Smooth muscle cell (in vitro differentiated cells): ENCODE measurements at regions not wholly inside any gene's neighbourhood (a gene's known extent, or its start where the extent isn't known, plus 50 kb on each side); places are given as distances from the start of the nearest gene placed in this dataset.

Experiments
- DNase-seq: peaks from one replicate; lab custom pipeline; 2025; ENCODE audit not compliant: unreplicated experiment; lab: John Stamatoyannopoulos, UW
- H2AFZ ChIP-seq: fragments of 200-600 bp; sonication (generic); 2 replicates; pipeline ENCODE4 v1.6.0; 2016; ENCODE audit warnings: antibody characterized with exemption, low read depth, mild to moderate bottlenecking
- H3F3A ChIP-seq: fragments of 200-600 bp; sonication (generic); 2 replicates; pipeline ENCODE4 v1.6.0; 2017; ENCODE audit warnings: antibody characterized with exemption, low read depth
- H3K27ac ChIP-seq: fragments of 200-600 bp; sonication (generic); 2 replicates; pipeline ENCODE4 v1.5.1; 2016; ENCODE audit warnings: low read depth, mild to moderate bottlenecking
- H3K27me3 ChIP-seq: fragments of 200-600 bp; sonication (generic); 2 replicates; pipeline ENCODE4 v1.6.1; 2016; ENCODE audit warnings: low read depth, mild to moderate bottlenecking
- H3K36me3 ChIP-seq: fragments of 200-600 bp; sonication (generic); 2 replicates; pipeline ENCODE4 v1.5.1; 2016; ENCODE audit warnings: low read depth
- H3K4me1 ChIP-seq: fragments of 200-600 bp; sonication (generic); 2 replicates; pipeline ENCODE4 v1.5.1; 2016; ENCODE audit warnings: low read depth
- H3K4me2 ChIP-seq: fragments of 200-600 bp; sonication (generic); 2 replicates; pipeline ENCODE4 v1.6.0; 2016; ENCODE audit warnings: mild to moderate bottlenecking
- H3K4me3 ChIP-seq: fragments of 200-600 bp; sonication (generic); 2 replicates; pipeline ENCODE4 v1.5.1; 2016; ENCODE audit warnings: mild to moderate bottlenecking
- H3K79me2 ChIP-seq: fragments of 200-600 bp; sonication (generic); 2 replicates; pipeline ENCODE4 v1.6.0; 2016; ENCODE audit warnings: low read depth, mild to moderate bottlenecking
- H3K9ac ChIP-seq: fragments of 200-600 bp; sonication (generic); 2 replicates; pipeline ENCODE4 v1.6.0; 2016; ENCODE audit warnings: low read depth
- H3K9me3 ChIP-seq: fragments of 200-600 bp; sonication (generic); replicated peaks from 2 replicates; pipeline ENCODE4 v1.5.1; 2016; ENCODE audit warnings: low read depth
- H4K20me1 ChIP-seq: fragments of 200-600 bp; sonication (generic); 2 replicates; pipeline ENCODE4 v1.6.0; 2016; ENCODE audit warnings: low read depth
- CTCF ChIP-seq: fragments of 200-600 bp; sonication (generic); IDR thresholded peaks from 2 replicates; pipeline ENCODE4 v1.5.1; 2017; ENCODE audit warnings: borderline replicate concordance, mild to moderate bottlenecking, antibody characterized with exemption; ENCODE audit not compliant: insufficient read depth, poor library complexity, severe bottlenecking
- WGBS: methylation state at CpG from one replicate; pipeline ENCODE4 v1.1.7; 2016; ENCODE audit warnings: low lambda C conversion rate; 5-methylcytosine and 5-hydroxymethylcytosine counted together

- Histone ChIP-seq H3K9ac (no peak overlapping the region), H3K9me3 (no peaks in the 10 kb centered on the region), H3K27ac (no peak overlapping the region), H3K36me3 (no peaks in the 10 kb centered on the region), H3K4me1 (peaks cover 6% of the 10 kb centered on the region), H3K27me3 (no peaks in the 10 kb centered on the region), H3K4me3 (no peak overlapping the region), H3K79me2 (no peaks in the 10 kb centered on the region), H4K20me1 (no peaks in the 10 kb centered on the region), H2AFZ (no peak overlapping the region), H3K4me2 (no peak overlapping the region), H3F3A (peaks cover 7% of the 10 kb centered on the region)
- 89% methylated on average over 3 of the region's 3 CpGs for WGBS
- DNase-seq, result no peak
- no peak for TF ChIP-seq CTCF
These were observed 197.6 kb upstream of the CFAP20DC start for GRCh38 chr3:59247402-59247841.

DNA sequence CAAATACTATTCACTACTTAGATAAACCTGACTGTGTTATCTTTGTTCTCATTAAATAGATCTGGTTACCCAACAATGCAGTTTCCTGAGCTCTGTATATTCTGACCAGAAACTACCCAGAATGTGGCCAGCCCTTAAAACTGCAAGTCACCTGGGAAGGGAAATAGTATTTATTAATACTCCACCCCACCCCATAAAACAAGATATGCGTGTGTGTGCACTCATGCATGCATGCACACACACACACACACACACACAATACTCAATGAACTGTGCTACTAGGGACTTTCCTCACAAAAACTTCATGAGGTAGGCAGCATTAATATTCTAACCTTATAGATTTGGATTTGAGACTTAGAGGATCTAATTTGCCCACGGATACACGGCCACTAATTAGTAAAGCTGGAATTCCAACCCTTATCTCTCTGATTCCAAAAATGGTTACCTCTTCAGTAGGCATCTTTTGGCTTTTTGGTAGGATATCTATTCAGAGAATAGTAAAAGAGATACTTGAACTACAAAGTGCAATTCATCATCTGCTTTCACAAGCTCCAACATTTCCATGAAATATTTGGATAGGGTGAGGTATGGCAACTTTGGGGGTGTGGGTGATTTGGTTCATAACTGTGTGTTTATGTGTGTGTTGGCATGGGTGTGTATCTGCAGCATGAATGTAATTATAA is 197.0 kb upstream of the CFAP20DC start:
- no peaks in the 10 kb centered on the region for H4K20me1 ChIP-seq
- H3K79me2 ChIP-seq, result no peaks in the 10 kb centered on the region
- no peak overlapping the region for H3K4me2 ChIP-seq
- H2AFZ ChIP-seq, result no peak overlapping the region
- 89% methylated on average over 3 of the region's 3 CpGs for WGBS
- no peak overlapping the region for H3K9ac ChIP-seq
- H3K4me1 ChIP-seq, result peaks cover 6% of the 10 kb centered on the region
- H3K27me3 ChIP-seq, result no peaks in the 10 kb centered on the region
- H3K27ac ChIP-seq, result no peak overlapping the region
- H3K9me3 ChIP-seq, result no peaks in the 10 kb centered on the region
- no peak for DNase-seq
- no peak for TF ChIP-seq CTCF
- no peaks in the 10 kb centered on the region for H3K36me3 ChIP-seq
- H3K4me3 ChIP-seq, result no peak overlapping the region
- peaks cover 7% of the 10 kb centered on the region for H3F3A ChIP-seq

DNA sequence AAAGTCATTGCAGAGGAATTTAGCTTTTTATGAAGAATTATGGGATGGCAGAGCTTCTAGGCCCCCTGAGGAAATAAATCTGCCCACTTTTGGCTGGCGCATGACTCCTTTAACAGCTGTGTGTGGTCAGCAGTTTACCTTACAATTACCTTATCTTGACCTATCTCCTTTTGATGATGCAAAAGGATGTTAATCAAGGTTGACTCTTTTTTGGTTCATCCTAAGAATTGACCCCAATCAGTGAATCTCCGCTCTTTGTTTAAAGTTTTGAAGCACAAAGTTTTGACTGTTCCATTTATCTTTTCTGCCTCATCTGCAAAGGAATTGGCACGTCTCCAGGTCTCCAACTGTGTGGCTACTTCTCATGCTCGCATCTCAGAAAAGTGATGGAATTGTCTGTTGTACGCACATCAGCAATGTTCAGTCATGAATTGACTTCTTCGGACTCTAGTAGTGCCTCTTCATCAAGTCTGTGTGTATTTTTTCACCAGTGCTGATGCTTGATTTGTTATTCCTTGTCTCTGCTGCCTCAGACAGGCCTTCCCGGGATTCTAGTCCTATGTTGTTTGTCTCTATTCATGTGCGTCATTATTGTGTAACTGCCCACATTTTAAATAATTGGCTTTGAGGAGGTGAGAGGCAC is 196.2 kb upstream of the CFAP20DC start:
- no peak overlapping the region for H3K4me2 ChIP-seq
- no peak for DNase-seq
- no peak for TF ChIP-seq CTCF
- H2AFZ ChIP-seq, result no peak overlapping the region
- no peaks in the 10 kb centered on the region for H3K79me2 ChIP-seq
- no peaks in the 10 kb centered on the region for H3K9me3 ChIP-seq
- H4K20me1 ChIP-seq, result no peaks in the 10 kb centered on the region
- no peak overlapping the region for H3K9ac ChIP-seq
- H3K4me1 ChIP-seq, result peaks cover 6% of the 10 kb centered on the region
- no peaks in the 10 kb centered on the region for H3K27me3 ChIP-seq
- no peak overlapping the region for H3K27ac ChIP-seq
- 75% methylated on average over 8 of the region's 8 CpGs for WGBS
- peaks cover 7% of the 10 kb centered on the region for H3F3A ChIP-seq
- H3K36me3 ChIP-seq, result no peaks in the 10 kb centered on the region
- H3K4me3 ChIP-seq, result no peak overlapping the region
